HCT116 (cell line): ENCODE measurements at regions not wholly inside any gene's neighbourhood (a gene's known extent, or its start where the extent isn't known, plus 50 kb on each side); places are given as distances from the start of the nearest gene placed in this dataset.

Experiments used
- ATAC-seq: fragments of 200-7000 bp; cut with Tn5 transposase; 2 replicates; pipeline ENCODE4 v1.9.1; 2020; ENCODE audit warnings: mild to moderate bottlenecking, moderate library complexity
- BruUV-seq: library from RNA; stranded (reverse); fragments of 400-500 nt; replicated peaks from 2 replicates; lab custom pipeline; 2021; lab: Mats Ljungman, UMichigan
- CTCF ChIA-PET: fragments of 300-600 bp; sonication (Branson Sonifier 250); formaldehyde crosslinking; loops from one replicate; lab custom pipeline; 2021; ENCODE audit warnings: antibody characterized with exemption; lab: Charles Lee
- POLR2A ChIA-PET: fragments of 300-600, 350-600 bp; sonication (Branson Sonifier 250); formaldehyde crosslinking; loops from one replicate; lab custom pipeline; 2021; ENCODE audit warnings: antibody characterized with exemption; lab: Charles Lee
- RAD21 ChIA-PET, 2 experiments: fragments of 300-600 bp; sonication (Branson Sonifier 250); formaldehyde crosslinking; loops; one replicate each; lab custom pipeline; 2023; ENCODE audit warnings: low total read pairs in 2 of 2; ENCODE audit not compliant: uncharacterized antibody in 2 of 2, unreplicated experiment in 2 of 2, low non-redundant PET in 1 of 2; lab: Charles Lee
- DNase-seq: peaks from one replicate; pipeline ENCODE4 v3.0.0-alpha.2; 2010; ENCODE audit warnings: low read depth, low spot score
- H2AFZ ChIP-seq: fragments of 200-600 bp; shearing (Covaris generic), sonication (generic); 2 replicates; pipeline ENCODE4 v1.6.1; 2017; ENCODE audit warnings: low read depth, mixed run types, mixed read lengths, antibody characterized with exemption, low read length; ENCODE audit not compliant: poor library complexity, severe bottlenecking
- H3K27ac ChIP-seq: 2 replicates; pipeline ENCODE4 v1.5.1; 2012; ENCODE audit warnings: low read depth, low read length
- H3K27me3 ChIP-seq: fragments of 200-600 bp; sonication (generic); 2 replicates; pipeline ENCODE4 v1.6.1; 2016; ENCODE audit warnings: mixed run types, low read length, mixed read lengths; ENCODE audit not compliant: insufficient read depth
- H3K36me3 ChIP-seq, 2 experiments: fragments of 200-500 bp in 1 of 2; fragments of 200-600 bp in 1 of 2; sonication (Bioruptor generic) in 1 of 2; sonication (generic) in 1 of 2; 2 replicates each; pipeline versions ENCODE4 v1.5.1 to v1.6.1; 2014 to 2016; ENCODE audit warnings: low read length in 2 of 2, inconsistent platforms in 1 of 2, mixed read lengths in 1 of 2, mixed run types in 1 of 2; ENCODE audit not compliant: insufficient read depth in 2 of 2, control insufficient read depth in 1 of 2
- H3K4me1 ChIP-seq, 2 experiments: fragments of 200-600 bp in 1 of 2; sonication (generic) in 1 of 2; 2 replicates each; pipeline versions ENCODE4 v1.5.1 to v1.6.1; 2012 to 2017; ENCODE audit warnings: low read length in 2 of 2, inconsistent platforms in 1 of 2, mild to moderate bottlenecking in 1 of 2, mixed read lengths in 1 of 2, mixed run types in 1 of 2, moderate library complexity in 1 of 2; ENCODE audit not compliant: insufficient read depth in 2 of 2, control insufficient read depth in 1 of 2
- H3K4me2 ChIP-seq: fragments of 200-600 bp; sonication (generic); 2 replicates; pipeline ENCODE4 v1.6.1; 2017; ENCODE audit warnings: mixed run types, low read length, mixed read lengths
- H3K4me3 ChIP-seq, 2 experiments: fragments of 200-600 bp in 1 of 2; sonication (generic) in 1 of 2; replicated peaks in 1 of 2; 2 replicates each; pipeline ENCODE4 v1.5.1; 2011 to 2016; ENCODE audit warnings: low read length in 2 of 2, control low read depth in 1 of 2, low read depth in 1 of 2, mild to moderate bottlenecking in 1 of 2, mixed read lengths in 1 of 2, mixed run types in 1 of 2
- H3K79me2 ChIP-seq: fragments of 200-600 bp; sonication (generic); 2 replicates; pipeline ENCODE4 v1.6.1; 2017; ENCODE audit warnings: mild to moderate bottlenecking, mixed run types, low read length, moderate library complexity, mixed read lengths; ENCODE audit not compliant: insufficient read depth
- H3K9ac ChIP-seq: fragments of 200-600 bp; sonication (generic); 2 replicates; pipeline ENCODE4 v1.6.1; 2016; ENCODE audit warnings: low read length, mixed read lengths
- H3K9me2 ChIP-seq: fragments of 200-600 bp; sonication (generic), shearing (Covaris generic); 2 replicates; pipeline ENCODE4 v1.6.1; 2017; ENCODE audit warnings: mixed run types, mild to moderate bottlenecking, moderate library complexity; ENCODE audit not compliant: insufficient read depth
- H3K9me3 ChIP-seq, 2 experiments: fragments of 200-500 bp in 1 of 2; fragments of 200-600 bp in 1 of 2; sonication (Bioruptor generic) in 1 of 2; sonication (generic) in 1 of 2; 2 replicates each; pipeline ENCODE4 v1.6.1; 2014 to 2017; ENCODE audit warnings: low read length in 2 of 2, mixed read lengths in 2 of 2, inconsistent platforms in 1 of 2, low read depth in 1 of 2, mild to moderate bottlenecking in 1 of 2, mixed run types in 1 of 2, moderate library complexity in 1 of 2; ENCODE audit not compliant: control insufficient read depth in 1 of 2, insufficient read depth in 1 of 2
- H4K20me1 ChIP-seq: fragments of 200-600 bp; sonication (generic), shearing (Covaris generic); 2 replicates; pipeline ENCODE4 v1.6.1; 2017; ENCODE audit warnings: mixed run types, mild to moderate bottlenecking, moderate library complexity; ENCODE audit not compliant: insufficient read depth
- ATF3 ChIP-seq: IDR thresholded peaks from 2 replicates; pipeline ENCODE4 v1.6.1; 2012
- CEBPB ChIP-seq: IDR thresholded peaks from 2 replicates; pipeline ENCODE4 v1.6.1; 2012; ENCODE audit warnings: low read depth
- CTCF ChIP-seq, 3 experiments: fragments of 200-600 bp in 1 of 3; sonication (generic) in 1 of 3; IDR thresholded peaks in 2 of 3; conservative IDR thresholded peaks in 1 of 3; 2 replicates each; pipeline ENCODE4 v1.5.1; 2012 to 2017; ENCODE audit warnings: low read depth in 2 of 3, low read length in 2 of 3, antibody characterized with exemption in 1 of 3, borderline replicate concordance in 1 of 3, control low read depth in 1 of 3, mild to moderate bottlenecking in 1 of 3, mixed read lengths in 1 of 3, mixed run types in 1 of 3, moderate library complexity in 1 of 3; ENCODE audit not compliant: insufficient read depth in 1 of 3
- EGR1 ChIP-seq: IDR thresholded peaks from 2 replicates; pipeline ENCODE4 v1.6.1; 2012; ENCODE audit warnings: low read depth
- EZH2 ChIP-seq: fragments of 200-600 bp; sonication (generic); IDR thresholded peaks from 2 replicates; pipeline ENCODE4 v1.6.1; 2017; ENCODE audit warnings: antibody characterized with exemption, mixed run types
- EZH2phosphoT487 ChIP-seq: fragments of 200-600 bp; IDR thresholded peaks from 2 replicates; pipeline ENCODE4 v1.6.1; 2018; ENCODE audit warnings: antibody characterized with exemption, borderline replicate concordance
- FOSL1 ChIP-seq: IDR thresholded peaks from 2 replicates; pipeline ENCODE4 v1.6.1; 2012; ENCODE audit warnings: low read depth
- JUND ChIP-seq: IDR thresholded peaks from 2 replicates; pipeline ENCODE4 v1.6.1; 2012
- POLR2A ChIP-seq: IDR thresholded peaks from 2 replicates; pipeline ENCODE4 v1.7.0; 2011; ENCODE audit warnings: borderline replicate concordance; ENCODE audit not compliant: insufficient read depth, insufficient read length; ENCODE audit errors: extremely low read depth
- POLR2AphosphoS5 ChIP-seq: IDR thresholded peaks from 2 replicates; pipeline ENCODE4 v1.6.1; 2011; ENCODE audit warnings: mild to moderate bottlenecking, low read depth, low read length, moderate library complexity
- RAD21 ChIP-seq: IDR thresholded peaks from 2 replicates; pipeline ENCODE4 v1.6.1; 2012; ENCODE audit warnings: low read depth, mild to moderate bottlenecking
- SIN3A ChIP-seq: IDR thresholded peaks from 2 replicates; pipeline ENCODE4 v1.6.1; 2012; ENCODE audit warnings: low read depth
- SP1 ChIP-seq: IDR thresholded peaks from 2 replicates; pipeline ENCODE4 v1.6.1; 2012; ENCODE audit warnings: low read depth
- SRF ChIP-seq: IDR thresholded peaks from 2 replicates; pipeline ENCODE4 v1.6.1; 2012; ENCODE audit warnings: low read depth
- ZBTB33 ChIP-seq: IDR thresholded peaks from 2 replicates; pipeline ENCODE4 v1.6.1; 2011; ENCODE audit warnings: mild to moderate bottlenecking, low read length, moderate library complexity; ENCODE audit not compliant: insufficient replicate concordance; ENCODE audit errors: extremely low read depth
- ZFX ChIP-seq: fragments of 450-650 bp; IDR thresholded peaks from 2 replicates; pipeline ENCODE4 v1.6.1; 2017
- intact Hi-C: fragments of 100-400 bp; cut with micrococcal nuclease; formaldehyde crosslinking; loops from 2 replicates; pipeline ENCODE4 v1.10.0; 2022

GRCh38 chr12:124656947-124657434 lies 89.6 kb upstream of the NCOR2 start:
- POLR2A ChIA-PET = no interaction called here

More at GRCh38 chr12:124656947-124657434, 89.6 kb upstream of the NCOR2 start:
- H3K27me3 ChIP-seq = no peaks in the 10 kb centered on the region
- no peaks in the 10 kb centered on the region for H3K9me3 ChIP-seq
- H3K4me2 ChIP-seq = no peak overlapping the region
- TF ChIP-seq SIN3A (no peak), EZH2 (no peak), SP1 (no peak), EGR1 (no peak), ATF3 (no peak), ZBTB33 (no peak), CEBPB (no peak), SRF (no peak), RAD21 (no peak), JUND (no peak), ZFX (no peak), POLR2AphosphoS5 (no peak), FOSL1 (no peak), EZH2phosphoT487 (no peak), POLR2A (no peak), CTCF (IDR thresholded peaks at IDR 0.05 in 2 of 3, conservative IDR thresholded peaks at IDR 0.05 in 1 of 3; ENCODE audit: borderline replicate concordance in 1 of 3, insufficient read depth in 1 of 3, low read depth in 2 of 3, low read length in 2 of 3) (no peak)
- BruUV-seq = no TSS peak
- RAD21 ChIA-PET = no interaction called here
- no peak overlapping the region for H2AFZ ChIP-seq
- no peak overlapping the region for H3K4me3 ChIP-seq
- no peak overlapping the region for H3K27ac ChIP-seq
- intact Hi-C loops = no loop called here
- no peak overlapping the region for H3K9ac ChIP-seq
- ATAC-seq (no peak), DNase-seq (no peak)
- H3K79me2 ChIP-seq = no peaks in the 10 kb centered on the region
- CTCF ChIA-PET = no interaction called here
- H4K20me1 ChIP-seq = no peaks in the 10 kb centered on the region
- no peaks in the 10 kb centered on the region; a peak in 1 of 4 replicates for H3K4me1 ChIP-seq
- H3K9me2 ChIP-seq = no peaks in the 10 kb centered on the region
- no peaks in the 10 kb centered on the region for H3K36me3 ChIP-seq
